ENCODE measurements at regions not wholly inside any gene's neighbourhood (a gene's known extent, or its start where the extent isn't known, plus 50 kb on each side); places are given as distances from the start of the nearest gene placed in this dataset.
"Not testable (repeated sequence)": the region's sequence is repeated elsewhere in the genome, so short reads cannot be mapped to it uniquely, and the experiment has no call there.

- DNase-seq, result no peak
Measured at GRCh38 chr19:31532034-31532433, 182.8 kb upstream of the TSHZ3 start.

GRCh38 chr19:31533114-31533513, 183.9 kb upstream of the TSHZ3 start:
- no peak for DNase-seq

GRCh38 chr19:31534231-31534630, 185.0 kb upstream of the TSHZ3 start:
- no peak for DNase-seq

- DNase-seq, result no peak
Measured at GRCh38 chr19:31534786-31535657, 185.8 kb upstream of the TSHZ3 start.

GRCh38 chr19:31535691-31536460, 186.6 kb upstream of the TSHZ3 start:
- no peak for DNase-seq

GRCh38 chr19:31537136-31537535, 187.9 kb upstream of the TSHZ3 start:
- DNase-seq, result no peak

- not testable (repeated sequence) for DNase-seq
Measured at GRCh38 chr19:31537902-31538301, 188.7 kb upstream of the TSHZ3 start.

- no peak for DNase-seq
Measured at GRCh38 chr19:31538879-31539278, 189.6 kb upstream of the TSHZ3 start.

GRCh38 chr19:31539386-31539785, 190.2 kb upstream of the TSHZ3 start:
- no peak for DNase-seq

- DNase-seq, result no peak
Measured at GRCh38 chr19:31541396-31541795, 192.2 kb upstream of the TSHZ3 start.

GRCh38 chr19:31543456-31543855, 194.2 kb upstream of the TSHZ3 start:
- DNase-seq, result no peak

GRCh38 chr19:31545777-31546176, 196.5 kb upstream of the TSHZ3 start:
- no peak for DNase-seq

GRCh38 chr19:31546205-31546960, 197.1 kb upstream of the TSHZ3 start:
- no peak for DNase-seq

GRCh38 chr19:31548941-31549340, 199.7 kb upstream of the TSHZ3 start:
- no peak for DNase-seq

GRCh38 chr19:31553112-31553845, 204.0 kb upstream of the TSHZ3 start:
- DNase-seq, result no peak

GRCh38 chr19:31553846-31554215, 204.6 kb upstream of the TSHZ3 start:
- no peak for DNase-seq

GRCh38 chr19:31554360-31554759, 205.1 kb upstream of the TSHZ3 start:
- no peak for DNase-seq

- DNase-seq, result no peak
Measured at GRCh38 chr19:31555634-31556215, 206.5 kb upstream of the TSHZ3 start.

- DNase-seq, result no peak
Measured at GRCh38 chr19:31559494-31559893, 210.3 kb upstream of the TSHZ3 start.

GRCh38 chr19:31560086-31561060, 211.1 kb upstream of the TSHZ3 start:
- no peak for DNase-seq

- DNase-seq, result no peak
Measured at GRCh38 chr19:31562966-31563612, 213.9 kb upstream of the TSHZ3 start.
